ENCODE measurements at regions not wholly inside any gene's neighbourhood (a gene's known extent, or its start where the extent isn't known, plus 50 kb on each side); places are given as distances from the start of the nearest gene placed in this dataset.
"Not testable (repeated sequence)": the region's sequence is repeated elsewhere in the genome, so short reads cannot be mapped to it uniquely, and the experiment has no call there.

- DNase-seq (ENCODE audit: low spot score), result no peak
These were observed 365.6 kb upstream of the AUTS2 start for GRCh38 chr7:69232445-69233376.

GRCh38 chr7:69237541-69237940, 360.7 kb upstream of the AUTS2 start:
- DNase-seq (ENCODE audit: low spot score), result no peak

- no peak for DNase-seq (ENCODE audit: low spot score)
These were observed 355.3 kb upstream of the AUTS2 start for GRCh38 chr7:69243016-69243415.

- no peak for DNase-seq (ENCODE audit: low spot score)
These were observed 353.6 kb upstream of the AUTS2 start for GRCh38 chr7:69244701-69245100.

GRCh38 chr7:69245646-69246045, 352.6 kb upstream of the AUTS2 start:
- DNase-seq (ENCODE audit: low spot score), result no peak

- no peak for DNase-seq (ENCODE audit: low spot score)
These were observed 351.5 kb upstream of the AUTS2 start for GRCh38 chr7:69246758-69247157.

GRCh38 chr7:69248382-69248828, 349.9 kb upstream of the AUTS2 start:
- not testable (repeated sequence) for DNase-seq (ENCODE audit: low spot score)

- DNase-seq (ENCODE audit: low spot score), result no peak
These were observed 347.3 kb upstream of the AUTS2 start for GRCh38 chr7:69250958-69251357.

- DNase-seq (ENCODE audit: low spot score), result no peak
These were observed 343.6 kb upstream of the AUTS2 start for GRCh38 chr7:69254643-69255042.

- no peak for DNase-seq (ENCODE audit: low spot score)
These were observed 341.6 kb upstream of the AUTS2 start for GRCh38 chr7:69256634-69257081.

GRCh38 chr7:69257592-69257991, 340.7 kb upstream of the AUTS2 start:
- DNase-seq (ENCODE audit: low spot score), result no peak

GRCh38 chr7:69259445-69259844, 338.8 kb upstream of the AUTS2 start:
- no peak for DNase-seq (ENCODE audit: low spot score)

GRCh38 chr7:69260023-69260422, 338.3 kb upstream of the AUTS2 start:
- no peak for DNase-seq (ENCODE audit: low spot score)

GRCh38 chr7:69263550-69263949, 334.7 kb upstream of the AUTS2 start:
- DNase-seq (ENCODE audit: low spot score), result no peak

GRCh38 chr7:69269806-69270205, 328.5 kb upstream of the AUTS2 start:
- DNase-seq (ENCODE audit: low spot score), result no peak

- DNase-seq (ENCODE audit: low spot score), result no peak
These were observed 326.2 kb upstream of the AUTS2 start for GRCh38 chr7:69272101-69272500.

- DNase-seq (ENCODE audit: low spot score), result no peak
These were observed 322.1 kb upstream of the AUTS2 start for GRCh38 chr7:69276011-69276729.

GRCh38 chr7:69277366-69277765, 320.9 kb upstream of the AUTS2 start:
- DNase-seq (ENCODE audit: low spot score), result no peak

- DNase-seq (ENCODE audit: low spot score), result no peak
These were observed 315.3 kb upstream of the AUTS2 start for GRCh38 chr7:69282946-69283345.

GRCh38 chr7:69283421-69283820, 314.9 kb upstream of the AUTS2 start:
- DNase-seq (ENCODE audit: low spot score), result no peak

- DNase-seq (ENCODE audit: low spot score), result no peak
These were observed 312.4 kb upstream of the AUTS2 start for GRCh38 chr7:69285854-69286253.

- DNase-seq (ENCODE audit: low spot score), result no peak
These were observed 302.3 kb upstream of the AUTS2 start for GRCh38 chr7:69295977-69296376.

- no peak for DNase-seq (ENCODE audit: low spot score)
These were observed 297.0 kb upstream of the AUTS2 start for GRCh38 chr7:69301253-69301652.

Data from kidney tubule cell (primary cell).